ENCODE measurements at regions not wholly inside any gene's neighbourhood (a gene's known extent, or its start where the extent isn't known, plus 50 kb on each side); places are given as distances from the start of the nearest gene placed in this dataset.
"Not testable (repeated sequence)": the region's sequence is repeated elsewhere in the genome, so short reads cannot be mapped to it uniquely, and the experiment has no call there.

DNA sequence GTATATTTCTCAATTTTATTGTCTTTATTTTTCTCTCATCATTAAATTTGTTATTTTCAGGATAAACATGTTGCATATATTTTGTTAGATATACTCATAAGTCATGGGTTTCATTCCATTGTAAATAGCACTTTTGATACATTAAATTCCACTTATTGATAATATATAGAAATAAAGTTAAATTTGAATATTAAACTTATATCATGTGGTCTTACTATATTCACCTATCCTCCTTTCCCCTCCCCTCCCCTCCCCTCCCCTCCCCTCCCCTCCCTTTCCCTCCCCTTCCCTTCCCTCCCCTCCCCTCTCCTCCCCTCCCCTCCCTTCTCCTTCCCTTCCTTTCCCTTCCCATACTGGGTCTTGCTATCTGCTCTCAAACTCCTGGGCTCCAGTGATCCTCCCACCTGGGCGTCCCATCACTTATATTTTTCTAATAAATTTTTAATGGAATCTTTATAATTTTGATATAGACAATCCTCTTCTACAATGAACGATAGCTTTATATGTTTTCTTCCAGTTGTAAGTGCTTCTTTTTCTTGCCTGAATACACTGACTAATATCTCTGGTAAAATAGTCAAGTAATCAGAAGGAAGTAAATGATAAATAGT, 692.4 kb downstream of the C6orf118 start:
- TF ChIP-seq POLR2A (IDR thresholded peaks at IDR 0.05) = no peak
- TF ChIP-seq, protein P1, sequence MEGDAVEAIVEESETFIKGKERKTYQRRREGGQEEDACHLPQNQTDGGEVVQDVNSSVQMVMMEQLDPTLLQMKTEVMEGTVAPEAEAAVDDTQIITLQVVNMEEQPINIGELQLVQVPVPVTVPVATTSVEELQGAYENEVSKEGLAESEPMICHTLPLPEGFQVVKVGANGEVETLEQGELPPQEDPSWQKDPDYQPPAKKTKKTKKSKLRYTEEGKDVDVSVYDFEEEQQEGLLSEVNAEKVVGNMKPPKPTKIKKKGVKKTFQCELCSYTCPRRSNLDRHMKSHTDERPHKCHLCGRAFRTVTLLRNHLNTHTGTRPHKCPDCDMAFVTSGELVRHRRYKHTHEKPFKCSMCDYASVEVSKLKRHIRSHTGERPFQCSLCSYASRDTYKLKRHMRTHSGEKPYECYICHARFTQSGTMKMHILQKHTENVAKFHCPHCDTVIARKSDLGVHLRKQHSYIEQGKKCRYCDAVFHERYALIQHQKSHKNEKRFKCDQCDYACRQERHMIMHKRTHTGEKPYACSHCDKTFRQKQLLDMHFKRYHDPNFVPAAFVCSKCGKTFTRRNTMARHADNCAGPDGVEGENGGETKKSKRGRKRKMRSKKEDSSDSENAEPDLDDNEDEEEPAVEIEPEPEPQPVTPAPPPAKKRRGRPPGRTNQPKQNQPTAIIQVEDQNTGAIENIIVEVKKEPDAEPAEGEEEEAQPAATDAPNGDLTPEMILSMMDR (IDR thresholded peaks at IDR 0.05 in 4 of 5, conservative IDR thresholded peaks at IDR 0.05 in 1 of 5) = no peak
- in situ Hi-C loops (cut with MboI; ENCODE audit: low sequenced_read_pairs in 4 of 4) (no loop called here), intact Hi-C loops (cut with DNase I; ENCODE audit: low total_unique reads) (no loop called here)
- Histone ChIP-seq H3K4me3 (no peak overlapping the region), H3K36me3 (no peaks in the 10 kb centered on the region), H3K27me3 (no peaks in the 10 kb centered on the region), H3K27ac (no peak overlapping the region), H3K4me1 (no peaks in the 10 kb centered on the region), H3K9me3 (no peaks in the 10 kb centered on the region)
- ATAC-seq (no peak), DNase-seq (no peak)

DNA sequence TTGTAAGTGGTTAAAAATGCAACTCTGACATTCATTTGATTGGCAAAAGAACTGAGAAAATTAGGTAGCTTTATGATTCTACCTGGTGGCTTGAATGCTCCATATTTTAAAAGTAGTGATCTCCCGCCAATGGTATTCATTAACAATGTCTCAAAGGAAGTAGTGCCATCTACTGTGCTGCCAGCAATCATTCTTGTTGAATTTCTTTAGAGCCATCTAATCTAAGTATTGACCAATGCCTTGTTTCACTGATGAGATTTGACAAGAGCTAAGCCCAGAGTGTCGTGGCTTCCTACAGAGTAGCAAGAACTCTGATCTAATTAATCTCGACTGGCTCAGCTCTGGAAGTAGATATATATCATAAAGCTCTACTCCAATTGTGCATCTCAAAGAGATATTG, 696.7 kb downstream of the C6orf118 start:
- Histone ChIP-seq H3K9me3 (no peaks in the 10 kb centered on the region), H3K4me1 (no peaks in the 10 kb centered on the region), H3K4me3 (no peak overlapping the region), H3K27ac (no peak overlapping the region), H3K36me3 (no peaks in the 10 kb centered on the region), H3K27me3 (no peaks in the 10 kb centered on the region)
- ATAC-seq (no peak), DNase-seq (no peak)
- in situ Hi-C loops (cut with MboI; ENCODE audit: low sequenced_read_pairs in 4 of 4) = no loop called here
- intact Hi-C loops (cut with DNase I; ENCODE audit: low total_unique reads) = no loop called here
- TF ChIP-seq, protein P1 (IDR thresholded peaks at IDR 0.05 in 4 of 5, conservative IDR thresholded peaks at IDR 0.05 in 1 of 5) = no peak
- no peak for TF ChIP-seq POLR2A (IDR thresholded peaks at IDR 0.05)

DNA sequence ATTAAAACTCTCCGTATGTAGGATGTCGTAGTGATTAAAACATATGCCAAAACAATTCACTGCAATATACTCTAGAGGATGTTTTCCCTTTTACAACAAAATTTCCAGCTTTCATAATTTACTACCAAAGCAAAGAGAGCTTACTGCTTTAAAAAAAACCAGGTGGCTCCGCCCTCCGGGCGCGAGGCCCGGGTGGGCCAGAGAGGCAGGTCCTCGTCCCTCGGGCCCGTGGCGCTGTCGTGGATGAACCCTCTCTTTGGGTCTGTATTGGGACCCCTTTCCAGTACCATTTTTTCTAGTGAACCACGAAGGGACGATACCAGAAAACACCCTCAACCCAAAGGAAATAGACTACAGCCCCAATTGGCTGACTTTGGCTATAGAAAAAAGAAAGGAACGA, 698.5 kb downstream of the C6orf118 start:
- H3K4me1 ChIP-seq; H3K9me3 ChIP-seq; ATAC-seq; H3K27me3 ChIP-seq; DNase-seq; H3K36me3 ChIP-seq; H3K4me3 ChIP-seq; in situ Hi-C loops (cut with MboI; ENCODE audit: low sequenced_read_pairs in 4 of 4); intact Hi-C loops (cut with DNase I; ENCODE audit: low total_unique reads); H3K27ac ChIP-seq: not testable (repeated sequence)

DNA sequence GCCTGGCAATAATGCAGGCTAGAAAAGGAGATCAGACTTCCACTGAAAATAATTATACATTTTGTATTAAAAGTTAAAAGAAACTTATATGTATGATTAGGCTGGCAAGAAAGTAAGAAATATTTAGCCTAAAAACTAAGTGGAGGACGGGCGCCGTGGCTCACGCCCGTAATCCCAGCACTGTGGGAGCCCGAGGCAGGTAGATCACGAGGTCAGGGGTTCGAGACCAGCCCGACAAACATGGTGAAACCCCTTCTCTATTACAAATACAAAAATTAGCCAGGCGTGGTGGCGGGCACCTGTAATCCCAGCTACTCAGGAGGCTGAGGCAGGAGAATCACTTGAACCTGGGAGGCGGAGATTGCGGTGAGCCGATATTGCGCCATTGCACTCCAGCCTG, 707.0 kb downstream of the C6orf118 start:
- H3K27ac ChIP-seq; H3K9me3 ChIP-seq; DNase-seq; in situ Hi-C loops (cut with MboI; ENCODE audit: low sequenced_read_pairs in 4 of 4); H3K27me3 ChIP-seq; H3K36me3 ChIP-seq; H3K4me1 ChIP-seq; ATAC-seq; H3K4me3 ChIP-seq; intact Hi-C loops (cut with DNase I; ENCODE audit: low total_unique reads): not testable (repeated sequence)

DNA sequence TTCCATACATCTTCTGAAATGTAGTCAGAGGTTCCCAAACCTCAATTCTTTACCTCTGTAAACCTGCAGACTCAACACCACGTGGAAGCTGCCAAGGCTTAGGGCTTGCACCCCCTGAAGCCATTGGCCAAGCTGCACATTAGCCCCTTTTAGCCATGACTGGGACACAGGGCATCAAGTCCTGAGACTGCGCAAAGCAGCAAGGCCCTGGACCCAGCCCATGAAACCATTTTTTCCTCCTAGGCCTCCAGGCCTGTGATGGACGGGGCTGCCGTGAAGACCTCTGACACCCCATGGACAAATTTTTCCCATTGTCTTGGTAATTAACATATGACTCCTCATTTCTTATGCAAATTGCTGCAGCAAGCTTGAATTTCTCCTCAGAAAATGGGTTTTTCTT, 727.8 kb downstream of the C6orf118 start:
- intact Hi-C loops (cut with DNase I; ENCODE audit: low total_unique reads) (no loop called here), in situ Hi-C loops (cut with MboI; ENCODE audit: low sequenced_read_pairs in 4 of 4) (no loop called here)
- ATAC-seq (no peak), DNase-seq (no peak)
- Histone ChIP-seq H3K27ac (no peak overlapping the region), H3K9me3 (no peaks in the 10 kb centered on the region), H3K4me3 (no peak overlapping the region), H3K27me3 (no peaks in the 10 kb centered on the region), H3K36me3 (no peaks in the 10 kb centered on the region), H3K4me1 (no peaks in the 10 kb centered on the region)
- TF ChIP-seq, protein P1 (IDR thresholded peaks at IDR 0.05 in 4 of 5, conservative IDR thresholded peaks at IDR 0.05 in 1 of 5) = no peak
- TF ChIP-seq POLR2A (IDR thresholded peaks at IDR 0.05) = no peak

DNA sequence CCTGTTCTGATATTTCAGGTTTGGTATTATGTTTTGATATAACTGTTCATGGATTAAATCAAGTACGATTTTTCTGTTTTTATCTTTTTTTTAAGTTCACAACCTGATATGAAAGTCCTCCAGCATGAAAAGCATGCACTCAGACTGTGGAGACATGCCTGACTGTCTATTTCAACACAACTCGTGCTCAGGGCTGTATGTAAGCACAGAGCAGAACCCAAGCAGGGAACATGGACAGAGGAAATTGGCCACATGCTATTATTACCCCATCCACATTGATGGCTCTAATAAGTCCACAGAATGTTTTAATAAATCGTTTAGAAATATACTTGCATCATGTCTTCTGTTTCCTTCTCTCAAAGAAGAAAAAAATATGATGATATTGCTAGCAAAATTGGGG, 730.4 kb downstream of the C6orf118 start:
- DNase-seq (no peak), ATAC-seq (peak in 1 of 2 donors; percentile 18)
- intact Hi-C loops (cut with DNase I; ENCODE audit: low total_unique reads) (no loop called here), in situ Hi-C loops (cut with MboI; ENCODE audit: low sequenced_read_pairs in 4 of 4) (no loop called here)
- Histone ChIP-seq H3K9me3 (no peaks in the 10 kb centered on the region), H3K27me3 (no peaks in the 10 kb centered on the region), H3K27ac (no peak overlapping the region), H3K4me1 (no peaks in the 10 kb centered on the region), H3K4me3 (no peak overlapping the region), H3K36me3 (no peaks in the 10 kb centered on the region)
- no peak for TF ChIP-seq POLR2A (IDR thresholded peaks at IDR 0.05)
- TF ChIP-seq, protein P1 (IDR thresholded peaks at IDR 0.05 in 4 of 5, conservative IDR thresholded peaks at IDR 0.05 in 1 of 5) = no peak

All from gastrocnemius medialis (tissue), 4 donors.